ENCODE measurements at regions not wholly inside any gene's neighbourhood (a gene's known extent, or its start where the extent isn't known, plus 50 kb on each side); places are given as distances from the start of the nearest gene placed in this dataset.

DNA sequence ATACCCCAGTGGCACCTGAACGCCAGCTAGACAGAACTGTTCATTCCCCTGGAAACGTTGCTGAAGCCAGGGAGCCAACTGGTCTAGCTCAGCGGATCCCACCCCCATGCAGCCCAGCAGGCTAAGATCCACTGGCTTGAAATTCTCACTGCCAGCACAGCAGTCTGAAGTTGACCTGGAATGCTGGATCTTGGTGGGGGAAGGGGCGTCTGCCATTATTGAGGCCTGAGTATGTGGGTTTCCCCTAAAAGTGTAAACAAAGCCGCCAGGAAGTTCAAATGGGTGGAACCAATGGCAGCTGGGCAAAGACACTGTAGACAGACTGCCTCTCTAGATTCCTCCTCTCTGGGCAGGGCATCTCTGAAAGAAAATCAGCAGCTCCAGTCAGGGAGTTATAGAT lies 213.0 kb downstream of the NKX6-1 start:
- H4K20me1 ChIP-seq (ENCODE audit: control insufficient read depth, insufficient read depth): no peaks in the 10 kb centered on the region
- no TSS peak for BruUV-seq (replicated peaks)
- RAD21 ChIA-PET (ENCODE audit: unreplicated experiment): no interaction called here
- no peak for DNase-seq (ENCODE audit: low read depth, low spot score)
- no peaks in the 10 kb centered on the region for H3K4me1 ChIP-seq (ENCODE audit: control insufficient read depth, insufficient read depth, low read length)
- no peak for TF ChIP-seq BACH1 (IDR thresholded peaks at IDR 0.05; ENCODE audit: borderline replicate concordance)
- no peak for TF ChIP-seq SMARCA5 (IDR thresholded peaks at IDR 0.05)
- TF ChIP-seq RB1 (IDR thresholded peaks at IDR 0.05; ENCODE audit: borderline replicate concordance): no peak
- TF ChIP-seq, protein P1, sequence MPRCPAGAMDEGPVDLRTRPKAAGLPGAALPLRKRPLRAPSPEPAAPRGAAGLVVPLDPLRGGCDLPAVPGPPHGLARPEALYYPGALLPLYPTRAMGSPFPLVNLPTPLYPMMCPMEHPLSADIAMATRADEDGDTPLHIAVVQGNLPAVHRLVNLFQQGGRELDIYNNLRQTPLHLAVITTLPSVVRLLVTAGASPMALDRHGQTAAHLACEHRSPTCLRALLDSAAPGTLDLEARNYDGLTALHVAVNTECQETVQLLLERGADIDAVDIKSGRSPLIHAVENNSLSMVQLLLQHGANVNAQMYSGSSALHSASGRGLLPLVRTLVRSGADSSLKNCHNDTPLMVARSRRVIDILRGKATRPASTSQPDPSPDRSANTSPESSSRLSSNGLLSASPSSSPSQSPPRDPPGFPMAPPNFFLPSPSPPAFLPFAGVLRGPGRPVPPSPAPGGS (IDR thresholded peaks at IDR 0.05; ENCODE audit: borderline replicate concordance, insufficient read depth, low read depth, low read length, poor library complexity, severe bottlenecking): no peak
- TF ChIP-seq RELA (IDR thresholded peaks at IDR 0.05; ENCODE audit: borderline replicate concordance, partially characterized antibody): no peak
- TF ChIP-seq, protein P2, sequence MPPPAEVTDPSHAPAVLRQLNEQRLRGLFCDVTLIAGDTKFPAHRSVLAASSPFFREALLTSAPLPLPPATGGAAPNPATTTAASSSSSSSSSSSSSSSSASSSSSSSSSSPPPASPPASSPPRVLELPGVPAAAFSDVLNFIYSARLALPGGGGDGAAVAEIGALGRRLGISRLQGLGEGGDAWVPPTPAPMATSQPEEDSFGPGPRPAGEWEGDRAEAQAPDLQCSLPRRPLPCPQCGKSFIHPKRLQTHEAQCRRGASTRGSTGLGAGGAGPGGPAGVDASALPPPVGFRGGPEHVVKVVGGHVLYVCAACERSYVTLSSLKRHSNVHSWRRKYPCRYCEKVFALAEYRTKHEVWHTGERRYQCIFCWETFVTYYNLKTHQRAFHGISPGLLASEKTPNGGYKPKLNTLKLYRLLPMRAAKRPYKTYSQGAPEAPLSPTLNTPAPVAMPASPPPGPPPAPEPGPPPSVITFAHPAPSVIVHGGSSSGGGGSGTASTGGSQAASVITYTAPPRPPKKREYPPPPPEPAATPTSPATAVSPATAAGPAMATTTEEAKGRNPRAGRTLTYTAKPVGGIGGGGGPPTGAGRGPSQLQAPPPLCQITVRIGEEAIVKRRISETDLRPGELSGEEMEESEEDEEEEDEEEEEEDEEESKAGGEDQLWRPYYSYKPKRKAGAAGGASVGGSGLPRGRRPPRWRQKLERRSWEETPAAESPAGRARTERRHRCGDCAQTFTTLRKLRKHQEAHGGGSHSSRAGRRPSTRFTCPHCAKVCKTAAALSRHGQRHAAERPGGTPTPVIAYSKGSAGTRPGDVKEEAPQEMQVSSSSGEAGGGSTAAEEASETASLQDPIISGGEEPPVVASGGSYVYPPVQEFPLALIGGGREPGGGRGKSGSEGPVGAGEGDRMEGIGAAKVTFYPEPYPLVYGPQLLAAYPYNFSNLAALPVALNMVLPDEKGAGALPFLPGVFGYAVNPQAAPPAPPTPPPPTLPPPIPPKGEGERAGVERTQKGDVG (CRISPR knock-in tag; IDR thresholded peaks at IDR 0.05): no peak
- no peaks in the 10 kb centered on the region for H3K36me3 ChIP-seq (ENCODE audit: control insufficient read depth in 2 of 2, insufficient read depth in 2 of 2, low read length in 1 of 2)
- H3K79me2 ChIP-seq (ENCODE audit: control insufficient read depth, insufficient read depth, low read length): no peaks in the 10 kb centered on the region
- CTCF ChIA-PET: no interaction called here
- POLR2A ChIA-PET: no interaction called here
- no peak for FAIRE-seq
- no peak overlapping the region for H3K9ac ChIP-seq (ENCODE audit: control insufficient read depth, insufficient read depth, low read length)
- no peaks in the 10 kb centered on the region for H3K9me3 ChIP-seq (replicated peaks; ENCODE audit: control insufficient read depth, insufficient read depth, low read length)
- H3K27me3 ChIP-seq (replicated peaks in 1 of 2; ENCODE audit: control insufficient read depth in 2 of 2, insufficient read depth in 2 of 2, low read length in 1 of 2): no peaks in the 10 kb centered on the region
- 17% methylated on average over 5 of the region's 5 CpGs for WGBS (ENCODE audit: insufficient coverage, insufficient replicate concordance, low lambda C conversion rate, missing lambda C conversion rate)
- no peak overlapping the region for H3K4me2 ChIP-seq (ENCODE audit: control insufficient read depth, insufficient read depth)
- H2AFZ ChIP-seq (ENCODE audit: control insufficient read depth, low read depth, low read length): no peak overlapping the region
- SMC1A ChIA-PET (ENCODE audit: uncharacterized antibody, unreplicated experiment): no interaction called here
- no peak overlapping the region for H3K27ac ChIP-seq (ENCODE audit: control insufficient read depth, insufficient read depth)
- intact Hi-C loops (cut with micrococcal nuclease; ENCODE audit: unreplicated experiment) (no loop called here), in situ Hi-C loops (cut with MboI) (no loop called here)
- H3K4me3 ChIP-seq: no peak overlapping the region
- no peak for ATAC-seq
